ENCODE measurements at regions not wholly inside any gene's neighbourhood (a gene's known extent, or its start where the extent isn't known, plus 50 kb on each side); places are given as distances from the start of the nearest gene placed in this dataset.
"Not testable (repeated sequence)": the region's sequence is repeated elsewhere in the genome, so short reads cannot be mapped to it uniquely, and the experiment has no call there.

- not testable (repeated sequence) for TF ChIP-seq POLR2AphosphoS5, CTCF, POLR2A (IDR thresholded peaks at IDR 0.05)
Observed at GRCh38 chr1:121109025-121109424, 75.1 kb downstream of the FAM72B start.
